Smooth muscle cell (in vitro differentiated cells): ENCODE measurements at regions not wholly inside any gene's neighbourhood (a gene's known extent, or its start where the extent isn't known, plus 50 kb on each side); places are given as distances from the start of the nearest gene placed in this dataset.

ENCODE experiments used
- DNase-seq: peaks from one replicate; lab custom pipeline; 2025; ENCODE audit not compliant: unreplicated experiment; lab: John Stamatoyannopoulos, UW
- H2AFZ ChIP-seq: fragments of 200-600 bp; sonication (generic); 2 replicates; pipeline ENCODE4 v1.6.0; 2016; ENCODE audit warnings: antibody characterized with exemption, low read depth, mild to moderate bottlenecking
- H3F3A ChIP-seq: fragments of 200-600 bp; sonication (generic); 2 replicates; pipeline ENCODE4 v1.6.0; 2017; ENCODE audit warnings: antibody characterized with exemption, low read depth
- H3K27ac ChIP-seq: fragments of 200-600 bp; sonication (generic); 2 replicates; pipeline ENCODE4 v1.5.1; 2016; ENCODE audit warnings: low read depth, mild to moderate bottlenecking
- H3K27me3 ChIP-seq: fragments of 200-600 bp; sonication (generic); 2 replicates; pipeline ENCODE4 v1.6.1; 2016; ENCODE audit warnings: low read depth, mild to moderate bottlenecking
- H3K36me3 ChIP-seq: fragments of 200-600 bp; sonication (generic); 2 replicates; pipeline ENCODE4 v1.5.1; 2016; ENCODE audit warnings: low read depth
- H3K4me1 ChIP-seq: fragments of 200-600 bp; sonication (generic); 2 replicates; pipeline ENCODE4 v1.5.1; 2016; ENCODE audit warnings: low read depth
- H3K4me2 ChIP-seq: fragments of 200-600 bp; sonication (generic); 2 replicates; pipeline ENCODE4 v1.6.0; 2016; ENCODE audit warnings: mild to moderate bottlenecking
- H3K4me3 ChIP-seq: fragments of 200-600 bp; sonication (generic); 2 replicates; pipeline ENCODE4 v1.5.1; 2016; ENCODE audit warnings: mild to moderate bottlenecking
- H3K79me2 ChIP-seq: fragments of 200-600 bp; sonication (generic); 2 replicates; pipeline ENCODE4 v1.6.0; 2016; ENCODE audit warnings: low read depth, mild to moderate bottlenecking
- H3K9ac ChIP-seq: fragments of 200-600 bp; sonication (generic); 2 replicates; pipeline ENCODE4 v1.6.0; 2016; ENCODE audit warnings: low read depth
- H3K9me3 ChIP-seq: fragments of 200-600 bp; sonication (generic); replicated peaks from 2 replicates; pipeline ENCODE4 v1.5.1; 2016; ENCODE audit warnings: low read depth
- H4K20me1 ChIP-seq: fragments of 200-600 bp; sonication (generic); 2 replicates; pipeline ENCODE4 v1.6.0; 2016; ENCODE audit warnings: low read depth
- WGBS: methylation state at CpG from one replicate; pipeline ENCODE4 v1.1.7; 2016; ENCODE audit warnings: low lambda C conversion rate; 5-methylcytosine and 5-hydroxymethylcytosine counted together
- TF ChIP-seq, protein P1 (sequence below): fragments of 200-600 bp; sonication (generic); IDR thresholded peaks from 2 replicates; pipeline ENCODE4 v1.5.1; 2017; ENCODE audit warnings: borderline replicate concordance, mild to moderate bottlenecking, antibody characterized with exemption; ENCODE audit not compliant: insufficient read depth, poor library complexity, severe bottlenecking

DNA sequence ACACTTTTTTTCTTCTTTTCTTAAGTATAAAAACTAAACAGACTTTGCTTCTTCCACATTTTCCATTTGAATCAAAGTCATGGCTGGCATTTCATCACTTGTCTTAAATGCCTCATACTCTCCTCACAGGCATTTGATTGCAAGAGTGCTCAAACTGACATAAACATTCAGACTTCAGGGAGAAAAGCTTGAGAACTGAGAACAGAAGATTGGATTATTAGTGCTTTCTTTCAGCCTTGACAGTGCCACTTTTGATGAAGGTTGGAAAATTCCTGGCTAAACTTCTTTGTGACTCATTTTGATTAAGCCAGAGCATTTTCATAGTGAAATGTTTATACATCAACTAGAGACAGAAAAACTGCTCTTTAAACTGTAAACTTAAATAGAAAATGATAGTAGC, 544.4 kb downstream of the DIPK2A start:
- DNase-seq: no peak
- Histone ChIP-seq H4K20me1 (no peaks in the 10 kb centered on the region), H3K79me2 (no peaks in the 10 kb centered on the region), H3K36me3 (no peaks in the 10 kb centered on the region), H3F3A (no peaks in the 10 kb centered on the region), H3K4me3 (no peak overlapping the region), H3K9ac (no peak overlapping the region), H3K27me3 (no peaks in the 10 kb centered on the region), H3K4me2 (peak overlapping the region; percentile 9), H3K4me1 (no peaks in the 10 kb centered on the region), H3K27ac (peak overlapping the region; percentile 0), H3K9me3 (no peaks in the 10 kb centered on the region), H2AFZ (no peak overlapping the region)
- TF ChIP-seq, protein P1, sequence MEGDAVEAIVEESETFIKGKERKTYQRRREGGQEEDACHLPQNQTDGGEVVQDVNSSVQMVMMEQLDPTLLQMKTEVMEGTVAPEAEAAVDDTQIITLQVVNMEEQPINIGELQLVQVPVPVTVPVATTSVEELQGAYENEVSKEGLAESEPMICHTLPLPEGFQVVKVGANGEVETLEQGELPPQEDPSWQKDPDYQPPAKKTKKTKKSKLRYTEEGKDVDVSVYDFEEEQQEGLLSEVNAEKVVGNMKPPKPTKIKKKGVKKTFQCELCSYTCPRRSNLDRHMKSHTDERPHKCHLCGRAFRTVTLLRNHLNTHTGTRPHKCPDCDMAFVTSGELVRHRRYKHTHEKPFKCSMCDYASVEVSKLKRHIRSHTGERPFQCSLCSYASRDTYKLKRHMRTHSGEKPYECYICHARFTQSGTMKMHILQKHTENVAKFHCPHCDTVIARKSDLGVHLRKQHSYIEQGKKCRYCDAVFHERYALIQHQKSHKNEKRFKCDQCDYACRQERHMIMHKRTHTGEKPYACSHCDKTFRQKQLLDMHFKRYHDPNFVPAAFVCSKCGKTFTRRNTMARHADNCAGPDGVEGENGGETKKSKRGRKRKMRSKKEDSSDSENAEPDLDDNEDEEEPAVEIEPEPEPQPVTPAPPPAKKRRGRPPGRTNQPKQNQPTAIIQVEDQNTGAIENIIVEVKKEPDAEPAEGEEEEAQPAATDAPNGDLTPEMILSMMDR: no peak

DNA sequence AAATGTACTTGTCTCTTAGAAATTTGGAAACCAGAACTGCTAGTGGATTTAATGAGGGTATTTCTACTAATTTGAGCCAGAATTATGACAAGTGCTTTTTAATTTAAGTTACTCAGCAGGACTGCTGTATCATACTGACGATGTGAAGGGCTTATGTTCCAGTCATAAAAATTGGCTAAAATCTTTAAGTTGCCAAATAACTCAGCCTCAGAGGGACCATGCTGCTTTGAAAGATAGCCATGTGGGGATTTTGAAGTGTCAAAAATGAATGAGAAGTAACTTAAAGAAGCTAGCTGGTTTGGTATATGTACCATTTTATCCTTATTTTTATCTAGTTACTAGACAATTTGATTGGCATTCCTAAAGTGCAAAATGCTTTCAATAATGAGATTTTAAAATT, 545.0 kb downstream of the DIPK2A start:
- DNase-seq: no peak
- H3K4me2 ChIP-seq: peak overlapping the region; percentile 9
- no peak overlapping the region for H3K9ac ChIP-seq
- H3K27me3 ChIP-seq: no peaks in the 10 kb centered on the region
- H3K79me2 ChIP-seq: no peaks in the 10 kb centered on the region
- H4K20me1 ChIP-seq: no peaks in the 10 kb centered on the region
- WGBS: 27% methylated on average over 1 of the region's 1 CpG
- H3K27ac ChIP-seq: peak overlapping the region; percentile 0
- no peak overlapping the region for H3K4me3 ChIP-seq
- H3K36me3 ChIP-seq: no peaks in the 10 kb centered on the region
- no peaks in the 10 kb centered on the region for H3F3A ChIP-seq
- no peaks in the 10 kb centered on the region for H3K4me1 ChIP-seq
- H3K9me3 ChIP-seq: no peaks in the 10 kb centered on the region
- TF ChIP-seq, protein P1: no peak
- no peak overlapping the region for H2AFZ ChIP-seq

DNA sequence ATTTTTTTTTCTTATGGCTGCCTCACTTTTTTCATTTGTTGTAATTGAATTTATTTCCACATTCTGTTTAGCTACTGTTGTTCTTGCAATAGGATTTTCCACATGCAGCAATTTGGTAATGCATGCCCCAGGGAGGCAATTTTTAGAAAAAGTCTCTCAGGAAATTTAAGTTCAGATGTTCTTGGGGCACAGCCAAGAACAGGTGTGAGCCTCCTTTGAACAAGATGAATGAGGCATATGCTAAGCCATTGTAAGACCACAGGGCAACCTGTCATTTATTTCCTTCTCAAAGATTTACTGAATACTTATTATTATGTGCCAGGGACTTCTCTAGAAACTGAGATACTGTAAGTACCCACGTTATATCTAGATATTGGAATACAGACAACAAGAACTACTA, 549.5 kb downstream of the DIPK2A start:
- Histone ChIP-seq H3K4me3 (no peak overlapping the region), H2AFZ (no peak overlapping the region), H3K36me3 (no peaks in the 10 kb centered on the region), H4K20me1 (no peaks in the 10 kb centered on the region), H3K9ac (no peak overlapping the region), H3K79me2 (no peaks in the 10 kb centered on the region), H3K4me2 (no peak overlapping the region), H3K27me3 (no peaks in the 10 kb centered on the region), H3K9me3 (no peaks in the 10 kb centered on the region), H3K27ac (no peak overlapping the region), H3F3A (no peaks in the 10 kb centered on the region), H3K4me1 (no peaks in the 10 kb centered on the region)
- 88% methylated on average over 1 of the region's 1 CpG for WGBS
- TF ChIP-seq, protein P1: no peak
- no peak for DNase-seq

GRCh38 chr3:144522456-144522855, 550.8 kb downstream of the DIPK2A start:
- H3K27ac ChIP-seq: no peak overlapping the region
- no peak for DNase-seq
- H3K36me3 ChIP-seq: no peaks in the 10 kb centered on the region
- H3K9me3 ChIP-seq: no peaks in the 10 kb centered on the region
- H3K4me1 ChIP-seq: no peaks in the 10 kb centered on the region
- H2AFZ ChIP-seq: no peak overlapping the region
- TF ChIP-seq, protein P1: no peak
- no peak overlapping the region for H3K4me3 ChIP-seq
- no peaks in the 10 kb centered on the region for H3K27me3 ChIP-seq
- H3K4me2 ChIP-seq: no peak overlapping the region
- no peaks in the 10 kb centered on the region for H4K20me1 ChIP-seq
- H3K79me2 ChIP-seq: no peaks in the 10 kb centered on the region
- H3F3A ChIP-seq: no peaks in the 10 kb centered on the region
- H3K9ac ChIP-seq: no peak overlapping the region
- 78% methylated on average over 3 of the region's 3 CpGs for WGBS
